H1 (cell line): ENCODE measurements at regions not wholly inside any gene's neighbourhood (a gene's known extent, or its start where the extent isn't known, plus 50 kb on each side); places are given as distances from the start of the nearest gene placed in this dataset.

ENCODE experiments used
- CTCF ChIA-PET: fragments of 300-600 bp; sonication (Branson Sonifier 250); formaldehyde crosslinking; loops from one replicate; lab custom pipeline; 2021; ENCODE audit not compliant: partially characterized antibody; lab: Charles Lee
- POLR2A ChIA-PET: fragments of 300-600 bp; sonication (Branson Sonifier 250); formaldehyde crosslinking; loops from one replicate; lab custom pipeline; 2021; ENCODE audit warnings: inconsistent platforms; ENCODE audit not compliant: partially characterized antibody; lab: Charles Lee
- DNase-seq, 2 experiments: peaks; one replicate each; pipeline versions ENCODE4 v3.0.0 to v3.0.0-alpha.2; 2010 to 2022; ENCODE audit warnings: low spot score in 2 of 2, low read depth in 1 of 2, mixed read lengths in 1 of 2
- FAIRE-seq: peaks from 2 replicates; lab custom pipeline; 2011; peaks lifted over from hg19 to GRCh38; lab: Jason Lieb, UNC
- H2AFZ ChIP-seq: 2 replicates; pipeline ENCODE4 v1.8.1; 2012; ENCODE audit warnings: low read length, inconsistent platforms
- H2AK5ac ChIP-seq: 2 replicates; pipeline ENCODE4 v1.6.1; 2013; ENCODE audit warnings: low read depth, low read length
- H2BK120ac ChIP-seq: replicated peaks from 2 replicates; pipeline ENCODE3; 2013; ENCODE audit warnings: low read depth, low read length, inconsistent platforms
- H2BK12ac ChIP-seq: 2 replicates; pipeline ENCODE4 v1.6.1; 2013; ENCODE audit warnings: low read depth, low read length
- H2BK15ac ChIP-seq: 2 replicates; pipeline ENCODE4 v1.6.1; 2013; ENCODE audit warnings: low read length
- H2BK20ac ChIP-seq: 2 replicates; pipeline ENCODE4 v1.6.1; 2013; ENCODE audit warnings: low read length
- H2BK5ac ChIP-seq: 2 replicates; pipeline ENCODE4 v1.6.1; 2013; ENCODE audit warnings: low read depth, low read length
- H3K14ac ChIP-seq: 2 replicates; pipeline ENCODE4 v1.6.1; 2013; ENCODE audit warnings: inconsistent platforms; ENCODE audit not compliant: insufficient read length
- H3K18ac ChIP-seq: 2 replicates; pipeline ENCODE4 v1.6.1; 2013; ENCODE audit warnings: low read length; ENCODE audit errors: extremely low read depth
- H3K23ac ChIP-seq: 2 replicates; pipeline ENCODE4 v1.6.1; 2013; ENCODE audit warnings: inconsistent platforms; ENCODE audit not compliant: insufficient read length
- H3K23me2 ChIP-seq: 2 replicates; pipeline ENCODE4 v1.6.1; 2013; ENCODE audit warnings: low read depth, low read length
- H3K27ac ChIP-seq: 2 replicates; pipeline ENCODE4 v1.6.1; 2011; ENCODE audit warnings: low read depth, low read length, inconsistent platforms
- H3K27me3 ChIP-seq, 4 experiments: replicated peaks in 1 of 4; 1 replicate in 1 of 4; 2 replicates in 3 of 4; pipeline versions ENCODE4 v1.6.1 to v1.8.1; 2011 to 2013; ENCODE audit warnings: low read length in 3 of 4, mild to moderate bottlenecking in 3 of 4, inconsistent platforms in 2 of 4, mixed read lengths in 2 of 4, moderate library complexity in 1 of 4; ENCODE audit not compliant: control insufficient read depth in 3 of 4, insufficient read depth in 3 of 4; ENCODE audit errors: extremely low read depth in 1 of 4
- H3K36me3 ChIP-seq, 4 experiments: 2 replicates each; pipeline versions ENCODE4 v1.6.1 to v1.8.1; 2011 to 2013; ENCODE audit warnings: mild to moderate bottlenecking in 4 of 4, low read length in 3 of 4, moderate library complexity in 2 of 4, control low read depth in 1 of 4, inconsistent platforms in 1 of 4; ENCODE audit not compliant: insufficient read depth in 4 of 4, control insufficient read depth in 2 of 4
- H3K4ac ChIP-seq: replicated peaks from 2 replicates; pipeline ENCODE3; 2013; ENCODE audit warnings: low read length, low read depth, mixed read lengths, inconsistent platforms; ENCODE audit not compliant: insufficient read length
- H3K4me1 ChIP-seq, 4 experiments: replicated peaks in 1 of 4; 1 replicate in 1 of 4; 2 replicates in 3 of 4; pipeline versions ENCODE4 v1.6.1 to v1.8.1; 2011 to 2013; ENCODE audit warnings: low read length in 3 of 4, inconsistent platforms in 2 of 4, mixed read lengths in 1 of 4; ENCODE audit not compliant: insufficient read depth in 4 of 4, control insufficient read depth in 3 of 4
- H3K4me2 ChIP-seq, 2 experiments: 2 replicates each; pipeline versions ENCODE4 v1.6.1 to v1.8.1; 2011 to 2013; ENCODE audit warnings: low read depth in 2 of 2, low read length in 2 of 2, control low read depth in 1 of 2, inconsistent platforms in 1 of 2, mild to moderate bottlenecking in 1 of 2; ENCODE audit not compliant: insufficient read depth in 1 of 2
- H3K4me3 ChIP-seq, 4 experiments: fragments of 200-600, 300-600 bp in 1 of 4; sonication (generic), shearing (Covaris generic), sonication (Bioruptor Twin) in 1 of 4; 2 replicates each; pipeline versions ENCODE4 v1.5.1 to v1.8.1; 2011 to 2016; ENCODE audit warnings: low read length in 4 of 4, low read depth in 3 of 4, control low read depth in 2 of 4, inconsistent platforms in 2 of 4, mild to moderate bottlenecking in 2 of 4, mixed read lengths in 1 of 4, moderate library complexity in 1 of 4; ENCODE audit not compliant: insufficient read depth in 2 of 4; ENCODE audit errors: extremely low read depth in 1 of 4
- H3K56ac ChIP-seq: replicated peaks from 2 replicates; pipeline ENCODE3; 2013; ENCODE audit warnings: low read depth, mild to moderate bottlenecking, mixed read lengths, low read length, inconsistent platforms; ENCODE audit not compliant: insufficient read length
- H3K79me1 ChIP-seq: 2 replicates; pipeline ENCODE4 v1.6.1; 2013; ENCODE audit warnings: low read depth, low read length, control low read depth
- H3K79me2 ChIP-seq, 2 experiments: 2 replicates each; pipeline versions ENCODE4 v1.6.1 to v1.8.1; 2012 to 2013; ENCODE audit warnings: low read length in 2 of 2, mild to moderate bottlenecking in 2 of 2, inconsistent platforms in 1 of 2; ENCODE audit not compliant: insufficient read depth in 2 of 2, control insufficient read depth in 1 of 2
- H3K9ac ChIP-seq, 4 experiments: replicated peaks in 1 of 4; 1 replicate in 1 of 4; 2 replicates in 3 of 4; pipeline versions ENCODE4 v1.6.1 to v1.8.1; 2011 to 2013; ENCODE audit warnings: low read depth in 3 of 4, low read length in 3 of 4, control low read depth in 2 of 4, mild to moderate bottlenecking in 2 of 4, moderate library complexity in 2 of 4, inconsistent platforms in 1 of 4; ENCODE audit errors: extremely low read depth in 1 of 4
- H3K9me3 ChIP-seq, 2 experiments: 2 replicates each; pipeline versions ENCODE4 v1.6.1 to v1.8.1; 2012 to 2013; ENCODE audit warnings: mild to moderate bottlenecking in 2 of 2, moderate library complexity in 2 of 2, control low read depth in 1 of 2, inconsistent platforms in 1 of 2, low read depth in 1 of 2, low read length in 1 of 2, mixed read lengths in 1 of 2; ENCODE audit not compliant: insufficient read depth in 2 of 2
- H4K20me1 ChIP-seq, 2 experiments: replicated peaks in 1 of 2; 2 replicates each; pipeline versions ENCODE3 to v1.8.1; 2011 to 2013; ENCODE audit warnings: inconsistent platforms in 2 of 2, low read length in 2 of 2, mild to moderate bottlenecking in 1 of 2; ENCODE audit not compliant: insufficient read depth in 2 of 2, control insufficient read depth in 1 of 2
- H4K5ac ChIP-seq: 2 replicates; pipeline ENCODE4 v1.6.1; 2013; ENCODE audit warnings: low read length, low read depth, mixed read lengths, inconsistent platforms; ENCODE audit not compliant: insufficient read length
- H4K8ac ChIP-seq: 2 replicates; pipeline ENCODE4 v1.8.0; 2013; ENCODE audit warnings: mild to moderate bottlenecking, moderate library complexity, low read length, inconsistent platforms; ENCODE audit not compliant: insufficient read depth; ENCODE audit errors: extremely low read depth
- H4K91ac ChIP-seq: replicated peaks from 2 replicates; pipeline ENCODE3; 2013; ENCODE audit warnings: low read length, mixed read lengths, inconsistent platforms; ENCODE audit not compliant: insufficient read length
- ASH2L ChIP-seq: fragments of 200-600, 300-600 bp; sonication (generic); IDR thresholded peaks from one replicate; pipeline ENCODE4 v1.7.1; 2017; ENCODE audit warnings: low read length
- CHD2 ChIP-seq: IDR thresholded peaks from 2 replicates; pipeline ENCODE4 v1.6.1; 2012; ENCODE audit warnings: low read length, improper control_type of control experiment
- HDAC2 ChIP-seq, 2 experiments: fragments of 300-600 bp in 1 of 2; sonication (generic) in 1 of 2; IDR thresholded peaks; 2 replicates each; pipeline ENCODE4 v1.6.1; 2011 to 2012; ENCODE audit warnings: low read depth in 2 of 2, low read length in 2 of 2, mild to moderate bottlenecking in 2 of 2, moderate library complexity in 2 of 2, borderline replicate concordance in 1 of 2, inconsistent platforms in 1 of 2
- HDAC6 ChIP-seq: IDR thresholded peaks from one replicate; pipeline ENCODE4 v1.7.1; 2012; ENCODE audit warnings: low read depth, mild to moderate bottlenecking, inconsistent platforms, low read length, moderate library complexity
- RAD21 ChIP-seq, 2 experiments: IDR thresholded peaks in 1 of 2; conservative IDR thresholded peaks in 1 of 2; 2 replicates each; pipeline ENCODE4 v1.6.1; 2011; ENCODE audit warnings: low read depth in 2 of 2, low read length in 2 of 2, improper control_type of control experiment in 1 of 2, inconsistent platforms in 1 of 2, mild to moderate bottlenecking in 1 of 2, moderate library complexity in 1 of 2
- SIX5 ChIP-seq: IDR thresholded peaks from 2 replicates; pipeline ENCODE4 v1.6.1; 2011; ENCODE audit warnings: mild to moderate bottlenecking, low read depth, low read length
- WGBS, 2 experiments: shearing (Covaris generic) in 1 of 2; methylation state at CpG; one replicate each; pipeline versions ENCODE4 v1.1.6 to v1.1.7; 2013 to 2015; ENCODE audit warnings: low lambda C conversion rate in 2 of 2, mixed read lengths in 2 of 2, inconsistent platforms in 1 of 2, low coverage in 1 of 2, missing lambda C conversion rate in 1 of 2; ENCODE audit not compliant: insufficient replicate concordance in 2 of 2, insufficient coverage in 1 of 2, insufficient read length in 1 of 2; ENCODE audit errors: extremely low coverage in 1 of 2, missing lambda C conversion rate in 1 of 2; 5-methylcytosine and 5-hydroxymethylcytosine counted together
- TF ChIP-seq, protein P1 (sequence below): IDR thresholded peaks from 2 replicates; pipeline ENCODE4 v1.6.1; 2012; ENCODE audit warnings: inconsistent platforms

DNA sequence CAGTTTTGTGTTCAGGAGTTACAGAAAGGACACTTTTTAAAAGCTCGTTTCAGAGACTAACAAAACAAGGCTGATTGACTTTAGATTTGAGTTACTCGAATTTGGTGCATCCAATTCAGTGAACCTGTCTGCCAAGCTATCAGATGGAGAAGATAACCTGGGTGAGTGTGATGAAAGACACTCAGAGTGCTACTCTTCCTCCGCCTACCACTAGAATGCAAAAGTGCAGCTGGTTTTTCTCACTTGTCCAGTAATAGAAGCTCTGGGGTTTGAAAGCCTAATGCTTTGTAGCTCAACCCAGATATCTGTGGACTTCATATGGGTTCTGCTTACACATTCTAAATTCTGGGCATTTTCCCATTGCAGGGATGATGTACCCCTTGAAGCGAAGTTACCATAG lies 82.8 kb upstream of the NPY start:
- H3K36me3 ChIP-seq: no peaks in the 10 kb centered on the region
- ChIA-PET POLR2A (no interaction called here), CTCF (interaction anchor here (1.2 to 1.4 kb wide), 2 partner anchors 10 to 28 kb away, joined by 4 read pairs; no protein-coding TSS in a partner anchor)
- no peak overlapping the region for H4K8ac ChIP-seq
- no peak overlapping the region for H4K91ac ChIP-seq
- H3K9me3 ChIP-seq: no peaks in the 10 kb centered on the region
- no peak overlapping the region for H3K4ac ChIP-seq
- no peaks in the 10 kb centered on the region for H4K20me1 ChIP-seq
- no peak overlapping the region for H2BK12ac ChIP-seq
- H2AK5ac ChIP-seq: no peak overlapping the region
- H3K27me3 ChIP-seq: peaks cover 0 to 1% (median 0%) of the 10 kb centered on the region in 4 experiments; a peak in 1 of 7 replicates
- no peak overlapping the region for H3K56ac ChIP-seq
- no peak overlapping the region for H3K23ac ChIP-seq
- H2BK15ac ChIP-seq: no peak overlapping the region
- H2BK5ac ChIP-seq: no peak overlapping the region
- H3K9ac ChIP-seq: no peak overlapping the region
- no peak overlapping the region for H2BK120ac ChIP-seq
- no peaks in the 10 kb centered on the region for H3K4me1 ChIP-seq
- no peak overlapping the region for H3K4me2 ChIP-seq
- H3K23me2 ChIP-seq: no peaks in the 10 kb centered on the region
- H2BK20ac ChIP-seq: no peak overlapping the region
- WGBS, 2 experiments: 81% methylated on average over 4 of the region's 4 CpGs; no CpG with 5 or more reads in 1 of the 2 experiments
- H3K79me1 ChIP-seq: no peaks in the 10 kb centered on the region
- no peak overlapping the region for H3K27ac ChIP-seq
- no peak overlapping the region for H2AFZ ChIP-seq
- no peak for DNase-seq
- no peak for FAIRE-seq
- TF ChIP-seq CHD2: no peak
- TF ChIP-seq ASH2L: no peak
- TF ChIP-seq, protein P1, sequence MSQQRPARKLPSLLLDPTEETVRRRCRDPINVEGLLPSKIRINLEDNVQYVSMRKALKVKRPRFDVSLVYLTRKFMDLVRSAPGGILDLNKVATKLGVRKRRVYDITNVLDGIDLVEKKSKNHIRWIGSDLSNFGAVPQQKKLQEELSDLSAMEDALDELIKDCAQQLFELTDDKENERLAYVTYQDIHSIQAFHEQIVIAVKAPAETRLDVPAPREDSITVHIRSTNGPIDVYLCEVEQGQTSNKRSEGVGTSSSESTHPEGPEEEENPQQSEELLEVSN: no peak
- no peak for TF ChIP-seq HDAC2 (IDR thresholded peaks at IDR 0.05; ENCODE audit: borderline replicate concordance in 1 of 2, low read depth in 2 of 2, low read length in 2 of 2)
- no peak for TF ChIP-seq SIX5
- TF ChIP-seq RAD21 (IDR thresholded peaks at IDR 0.05 in 1 of 2, conservative IDR thresholded peaks at IDR 0.05 in 1 of 2; ENCODE audit: low read depth in 2 of 2, low read length in 2 of 2): no peak
- no peak for TF ChIP-seq HDAC6
- TF ChIP-seq, all 59 proteins: peak for 0
- no peak overlapping the region for H3K18ac ChIP-seq
- no peak overlapping the region for H4K5ac ChIP-seq
- no peaks in the 10 kb centered on the region for H3K79me2 ChIP-seq
- H3K14ac ChIP-seq: no peak overlapping the region
- no peak overlapping the region for H3K4me3 ChIP-seq
